ENCODE measurements at regions not wholly inside any gene's neighbourhood (a gene's known extent, or its start where the extent isn't known, plus 50 kb on each side); places are given as distances from the start of the nearest gene placed in this dataset.
A peak's percentile ranks its signal among the peaks of the same experiment; 100 is the strongest.

DNA sequence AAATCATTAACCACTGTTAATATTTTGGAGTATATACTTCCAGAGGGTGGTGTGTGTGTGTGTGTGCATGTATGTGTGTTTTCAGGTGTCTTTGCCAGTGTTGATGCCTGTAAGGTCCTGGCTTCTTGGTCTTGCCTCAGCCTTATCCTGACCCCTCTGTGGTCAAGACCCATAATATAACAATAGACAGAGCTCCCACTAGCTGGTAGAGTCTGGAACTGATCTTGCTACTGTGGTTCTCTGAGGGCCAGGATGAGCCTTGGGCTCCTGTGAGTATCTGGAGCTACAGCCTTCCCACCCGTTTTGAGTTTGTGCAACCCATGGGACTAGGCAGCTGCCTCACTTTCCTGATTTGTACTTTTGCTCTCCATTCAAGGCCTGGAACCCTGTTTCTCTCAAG lies 191.0 kb downstream of the IBTK start:
- Histone ChIP-seq H3K9ac (replicated peaks in 1 of 4; ENCODE audit: extremely low read depth in 1 of 4, low read depth in 3 of 4, low read length in 3 of 4) (no peak overlapping the region), H3K4me3 (ENCODE audit: extremely low read depth in 1 of 4, insufficient read depth in 2 of 4, low read depth in 3 of 4, low read length in 4 of 4) (no peak overlapping the region)

More for the DNA sequence above, 191.0 kb downstream of the IBTK start:
- WGBS, 2 experiments (ENCODE audit: extremely low coverage in 1 of 2, insufficient coverage in 1 of 2, insufficient read length in 1 of 2, insufficient replicate concordance in 2 of 2, low coverage in 1 of 2, low lambda C conversion rate in 2 of 2, missing lambda C conversion rate in 1 of 2) = 82% methylated on average over 1 of the region's 1 CpG; no CpG with 5 or more reads in 1 of the 2 experiments
- no peak overlapping the region for H4K8ac ChIP-seq (ENCODE audit: extremely low read depth, insufficient read depth, low read length)
- DNase-seq (ENCODE audit: low read depth in 1 of 2, low spot score in 2 of 2) (no peak), FAIRE-seq (no peak)
- no peak overlapping the region for H3K27ac ChIP-seq (ENCODE audit: low read depth, low read length)
- no peak overlapping the region for H3K4me2 ChIP-seq (ENCODE audit: insufficient read depth in 1 of 2, low read depth in 2 of 2, low read length in 2 of 2)
- no peaks in the 10 kb centered on the region for H3K23me2 ChIP-seq (ENCODE audit: low read depth, low read length)
- no peaks in the 10 kb centered on the region for H3K36me3 ChIP-seq (ENCODE audit: control insufficient read depth in 2 of 4, insufficient read depth in 4 of 4, low read length in 3 of 4)
- H3K56ac ChIP-seq (replicated peaks; ENCODE audit: insufficient read length, low read depth, low read length) = no peak overlapping the region
- H4K5ac ChIP-seq (ENCODE audit: insufficient read length, low read depth, low read length) = no peak overlapping the region
- H2BK20ac ChIP-seq (ENCODE audit: low read length) = no peak overlapping the region
- H3K79me1 ChIP-seq (ENCODE audit: low read depth, low read length) = no peaks in the 10 kb centered on the region
- no peak overlapping the region for H3K18ac ChIP-seq (ENCODE audit: extremely low read depth, low read length)
- no peaks in the 10 kb centered on the region for H3K27me3 ChIP-seq (replicated peaks in 1 of 4; ENCODE audit: control insufficient read depth in 3 of 4, extremely low read depth in 1 of 4, insufficient read depth in 3 of 4, low read length in 3 of 4)
- H3K14ac ChIP-seq (ENCODE audit: insufficient read length) = no peak overlapping the region
- H2BK5ac ChIP-seq (ENCODE audit: low read depth, low read length) = no peak overlapping the region
- no peak overlapping the region for H4K91ac ChIP-seq (replicated peaks; ENCODE audit: insufficient read length, low read length)
- H2BK12ac ChIP-seq (ENCODE audit: low read depth, low read length) = no peak overlapping the region
- no peaks in the 10 kb centered on the region for H3K4me1 ChIP-seq (replicated peaks in 1 of 4; ENCODE audit: control insufficient read depth in 3 of 4, insufficient read depth in 4 of 4, low read length in 3 of 4)
- H3K4ac ChIP-seq (replicated peaks; ENCODE audit: insufficient read length, low read depth, low read length) = no peak overlapping the region
- H2BK120ac ChIP-seq (replicated peaks; ENCODE audit: low read depth, low read length) = no peak overlapping the region
- no peak overlapping the region for H2AFZ ChIP-seq (ENCODE audit: low read length)
- no peaks in the 10 kb centered on the region for H3K79me2 ChIP-seq (ENCODE audit: control insufficient read depth in 1 of 2, insufficient read depth in 2 of 2, low read length in 2 of 2)
- no peaks in the 10 kb centered on the region for H3K9me3 ChIP-seq (ENCODE audit: insufficient read depth in 2 of 2, low read depth in 1 of 2, low read length in 1 of 2)
- no peaks in the 10 kb centered on the region for H4K20me1 ChIP-seq (replicated peaks in 1 of 2; ENCODE audit: control insufficient read depth in 1 of 2, insufficient read depth in 2 of 2, low read length in 2 of 2)
- POLR2A ChIA-PET (ENCODE audit: partially characterized antibody) = no interaction called here
- H3K23ac ChIP-seq (ENCODE audit: insufficient read length) = no peak overlapping the region
- CTCF ChIA-PET (ENCODE audit: partially characterized antibody) = interaction anchor here (0.6 kb wide), 1 partner anchor 48 kb away, joined by 4 read pairs; no protein-coding TSS in a partner anchor
- H2BK15ac ChIP-seq (ENCODE audit: low read length) = no peak overlapping the region
- no peak overlapping the region for H2AK5ac ChIP-seq (ENCODE audit: low read depth, low read length)
- TF ChIP-seq KDM1A (IDR thresholded peaks at IDR 0.05; ENCODE audit: borderline replicate concordance, low read length) (no peak), CHD1 (IDR thresholded peaks at IDR 0.05; ENCODE audit: low read depth, low read length) (no peak), RAD21 (IDR thresholded peaks at IDR 0.05 in 1 of 2, conservative IDR thresholded peaks at IDR 0.05 in 1 of 2; ENCODE audit: low read depth in 2 of 2, low read length in 2 of 2) (peak in 1 of 2 experiments; percentile 5; a peak in 1 of 4 replicates), TEAD4 (IDR thresholded peaks at IDR 0.05; ENCODE audit: low read depth, low read length) (no peak), HDAC2 (IDR thresholded peaks at IDR 0.05; ENCODE audit: borderline replicate concordance in 1 of 2, low read depth in 2 of 2, low read length in 2 of 2) (no peak)

All from H1 (cell line).